SK-N-MC (cell line): ENCODE measurements at regions not wholly inside any gene's neighbourhood (a gene's known extent, or its start where the extent isn't known, plus 50 kb on each side); places are given as distances from the start of the nearest gene placed in this dataset.

ENCODE experiments used
- EZH2 ChIP-seq: fragments of 200-600 bp; sonication (generic); IDR thresholded peaks from one replicate; pipeline ENCODE4 v1.6.1; 2017; ENCODE audit warnings: antibody characterized with exemption
- POLR2AphosphoS5 ChIP-seq: IDR thresholded peaks from 2 replicates; pipeline ENCODE4 v1.6.1; 2012; ENCODE audit warnings: mild to moderate bottlenecking, low read depth, low read length, borderline replicate concordance

DNA sequence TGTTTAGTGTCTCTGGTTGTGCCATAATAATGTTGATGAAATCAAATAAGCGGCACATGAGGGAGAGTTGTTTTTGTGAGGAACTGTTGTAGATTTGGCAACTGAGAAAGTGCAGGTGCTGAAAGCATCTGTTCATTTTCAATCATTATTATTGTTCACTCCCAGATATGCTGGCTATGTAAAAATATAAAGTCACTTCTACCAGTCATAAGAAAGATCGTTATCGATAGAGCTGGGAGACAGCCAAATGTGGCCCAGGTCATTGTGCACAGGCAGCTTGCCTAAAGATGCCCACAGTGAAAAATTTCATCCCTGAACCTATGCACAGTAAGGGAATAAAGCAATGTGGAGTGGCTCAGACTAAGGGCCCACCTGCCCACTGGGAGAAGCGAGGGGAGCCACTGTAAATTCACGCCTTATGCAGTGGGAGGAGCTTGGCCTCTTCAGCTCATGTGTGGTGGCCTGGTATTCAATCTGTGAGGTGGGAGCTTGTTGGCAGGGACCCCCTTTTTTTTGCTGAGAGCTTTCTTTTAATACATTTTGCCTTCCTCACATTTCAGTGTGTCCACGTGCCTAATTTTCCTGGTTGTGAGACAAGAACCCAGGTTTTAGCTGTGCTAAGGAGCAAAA, 1490.8 kb upstream of the TMEM132C start:
- TF ChIP-seq POLR2AphosphoS5 = no peak
- TF ChIP-seq EZH2 = no peak
